ENCODE measurements at regions not wholly inside any gene's neighbourhood (a gene's known extent, or its start where the extent isn't known, plus 50 kb on each side); places are given as distances from the start of the nearest gene placed in this dataset.

DNA sequence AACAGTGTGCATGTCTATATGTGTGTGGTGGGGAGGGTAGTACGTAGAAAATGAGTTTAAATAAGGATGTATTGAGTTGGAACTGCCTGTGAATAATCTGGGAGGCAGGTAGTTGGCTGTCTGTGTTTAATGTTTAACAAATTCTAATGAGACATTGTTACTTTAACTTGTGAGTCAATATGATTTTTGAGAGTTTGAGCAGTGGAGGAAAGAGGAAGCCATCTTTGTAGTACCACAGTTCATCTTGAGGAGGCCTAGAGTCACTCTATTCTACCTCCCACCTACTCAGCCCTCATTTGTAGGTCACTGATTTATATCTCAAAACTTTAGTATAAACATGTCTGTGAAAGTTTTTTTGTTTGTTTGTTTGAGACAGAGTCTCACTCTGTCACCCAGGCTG, 129.9 kb upstream of the ITGB1 start:
- TF ChIP-seq POLR2A (IDR thresholded peaks at IDR 0.05) = no peak
- no peak for TF ChIP-seq CTCF (IDR thresholded peaks at IDR 0.05)
- TF ChIP-seq EP300 (IDR thresholded peaks at IDR 0.05; ENCODE audit: low read depth) = no peak
- no peak for TF ChIP-seq POLR2AphosphoS5 (IDR thresholded peaks at IDR 0.05)
